ENCODE measurements at regions not wholly inside any gene's neighbourhood (a gene's known extent, or its start where the extent isn't known, plus 50 kb on each side); places are given as distances from the start of the nearest gene placed in this dataset.

- Histone ChIP-seq H3K79me1 (ENCODE audit: low read depth in 1 of 2, low read length in 2 of 2) (no peaks in the 10 kb centered on the region), H3K27ac (ENCODE audit: insufficient read depth, low read length) (no peak overlapping the region), H3K23ac (ENCODE audit: low read depth, low read length) (no peak overlapping the region), H3K27me3 (ENCODE audit: control insufficient read depth, insufficient read depth, low read length) (no peaks in the 10 kb centered on the region), H2BK120ac (ENCODE audit: low read depth, low read length) (no peak overlapping the region), H3K4me1 (ENCODE audit: control insufficient read depth, insufficient read depth, low read length) (no peaks in the 10 kb centered on the region), H4K20me1 (ENCODE audit: insufficient read depth, low read length) (no peaks in the 10 kb centered on the region), H2BK15ac (ENCODE audit: low read depth, low read length) (no peak overlapping the region), H3K9me1 (ENCODE audit: insufficient read depth, low read length) (no peaks in the 10 kb centered on the region), H3K9me3 (ENCODE audit: control insufficient read depth, insufficient read depth, low read length) (peaks cover 8% of the 10 kb centered on the region), H3K9ac (ENCODE audit: low read depth, low read length) (no peak overlapping the region), H2BK5ac (ENCODE audit: low read depth, low read length, poor library complexity, severe bottlenecking) (no peak overlapping the region), H3K18ac (ENCODE audit: low read depth, low read length) (no peak overlapping the region), H3K4me3 (ENCODE audit: insufficient read depth, low read depth, low read length) (no peak overlapping the region), H4K91ac (ENCODE audit: insufficient read depth, low read depth, low read length) (no peak overlapping the region), H2BK20ac (ENCODE audit: low read depth, low read length) (no peak overlapping the region), H2AFZ (replicated peaks; ENCODE audit: low read length, poor library complexity) (no peak overlapping the region), H3K4ac (ENCODE audit: low read depth, low read length) (no peak overlapping the region), H4K8ac (ENCODE audit: low read depth in 2 of 2, low read length in 2 of 2) (no peak overlapping the region), H3K36me3 (ENCODE audit: control insufficient read depth, insufficient read depth, low read length) (no peaks in the 10 kb centered on the region), H2AK9ac (replicated peaks; ENCODE audit: low read depth, low read length, poor library complexity) (no peak overlapping the region), H3K56ac (ENCODE audit: extremely low read depth, insufficient read depth, low read length) (no peak overlapping the region), H3K4me2 (ENCODE audit: low read depth, low read length) (no peak overlapping the region), H3K14ac (replicated peaks; ENCODE audit: low read depth, low read length) (no peak overlapping the region), H4K5ac (ENCODE audit: low read depth, low read length) (no peak overlapping the region), H2AK5ac (ENCODE audit: low read depth, low read length) (no peak overlapping the region)
- no peak for ATAC-seq (ENCODE audit: low read depth)
- WGBS, 2 experiments (ENCODE audit: extremely low coverage in 2 of 2, insufficient read length in 1 of 2): 71% methylated on average over 1 of the region's 5 CpGs; no CpG with 5 or more reads in 1 of the 2 experiments
- dilution Hi-C loops (cut with HindIII; ENCODE audit: low sequenced_read_pairs, unreplicated experiment) (no loop called here), intact Hi-C loops (cut with micrococcal nuclease) (no loop called here), in situ Hi-C loops (cut with MboI; ENCODE audit: low sequenced_read_pairs) (no loop called here)
- POLR2A ChIA-PET (ENCODE audit: unreplicated experiment): no interaction called here
- TF ChIP-seq RAD21 (IDR thresholded peaks at IDR 0.05; ENCODE audit: low read length): no peak
- TF ChIP-seq NFE2L2 (IDR thresholded peaks at IDR 0.05; ENCODE audit: low read depth, low read length): no peak
- TF ChIP-seq CEBPB (IDR thresholded peaks at IDR 0.05; ENCODE audit: low read depth, low read length): no peak
- TF ChIP-seq USF2 (IDR thresholded peaks at IDR 0.05; ENCODE audit: low read depth, low read length): no peak
- no peak for TF ChIP-seq MXI1 (IDR thresholded peaks at IDR 0.05; ENCODE audit: borderline replicate concordance, low read depth, low read length)
- no peak for TF ChIP-seq RFX5 (IDR thresholded peaks at IDR 0.05; ENCODE audit: low read depth, low read length)
- TF ChIP-seq SMC3 (IDR thresholded peaks at IDR 0.05; ENCODE audit: low read depth, low read length): no peak
- TF ChIP-seq FOS (IDR thresholded peaks at IDR 0.05; ENCODE audit: low read depth, low read length): no peak
- TF ChIP-seq POLR2A (IDR thresholded peaks at IDR 0.05; ENCODE audit: low read depth, low read length): no peak
- no peak for TF ChIP-seq MAZ (IDR thresholded peaks at IDR 0.05; ENCODE audit: borderline replicate concordance, low read depth, low read length)
- TF ChIP-seq BHLHE40 (IDR thresholded peaks at IDR 0.05; ENCODE audit: low read depth, low read length): no peak
- TF ChIP-seq, protein P1, sequence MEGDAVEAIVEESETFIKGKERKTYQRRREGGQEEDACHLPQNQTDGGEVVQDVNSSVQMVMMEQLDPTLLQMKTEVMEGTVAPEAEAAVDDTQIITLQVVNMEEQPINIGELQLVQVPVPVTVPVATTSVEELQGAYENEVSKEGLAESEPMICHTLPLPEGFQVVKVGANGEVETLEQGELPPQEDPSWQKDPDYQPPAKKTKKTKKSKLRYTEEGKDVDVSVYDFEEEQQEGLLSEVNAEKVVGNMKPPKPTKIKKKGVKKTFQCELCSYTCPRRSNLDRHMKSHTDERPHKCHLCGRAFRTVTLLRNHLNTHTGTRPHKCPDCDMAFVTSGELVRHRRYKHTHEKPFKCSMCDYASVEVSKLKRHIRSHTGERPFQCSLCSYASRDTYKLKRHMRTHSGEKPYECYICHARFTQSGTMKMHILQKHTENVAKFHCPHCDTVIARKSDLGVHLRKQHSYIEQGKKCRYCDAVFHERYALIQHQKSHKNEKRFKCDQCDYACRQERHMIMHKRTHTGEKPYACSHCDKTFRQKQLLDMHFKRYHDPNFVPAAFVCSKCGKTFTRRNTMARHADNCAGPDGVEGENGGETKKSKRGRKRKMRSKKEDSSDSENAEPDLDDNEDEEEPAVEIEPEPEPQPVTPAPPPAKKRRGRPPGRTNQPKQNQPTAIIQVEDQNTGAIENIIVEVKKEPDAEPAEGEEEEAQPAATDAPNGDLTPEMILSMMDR (conservative IDR thresholded peaks at IDR 0.05; ENCODE audit: low read depth, low read length): no peak
- no peak for TF ChIP-seq ELK1 (IDR thresholded peaks at IDR 0.05; ENCODE audit: borderline replicate concordance, low read depth, low read length)
- TF ChIP-seq RCOR1 (IDR thresholded peaks at IDR 0.05; ENCODE audit: insufficient replicate concordance, low read length): no peak
- TF ChIP-seq MAFK (IDR thresholded peaks at IDR 0.05; ENCODE audit: low read depth, low read length): no peak
- no peak for TF ChIP-seq CHD1 (IDR thresholded peaks at IDR 0.05; ENCODE audit: low read depth, low read length)
- DNase-seq: no peak
- CTCF ChIA-PET: no interaction called here
- BruUV-seq (replicated peaks): no TSS peak
Observed at GRCh38 chr9:30089428-30089827, 2295.0 kb upstream of the ACO1 start.
